CD4-positive, alpha-beta T cell treated with Interferon alpha-2 for 1 hour (primary cell): ENCODE measurements at regions not wholly inside any gene's neighbourhood (a gene's known extent, or its start where the extent isn't known, plus 50 kb on each side); places are given as distances from the start of the nearest gene placed in this dataset.

Experiments used
- DNase-seq, 2 donors: peaks; one replicate each; pipeline ENCODE4 v3.0.0-alpha.2; 2020 to 2022

DNA sequence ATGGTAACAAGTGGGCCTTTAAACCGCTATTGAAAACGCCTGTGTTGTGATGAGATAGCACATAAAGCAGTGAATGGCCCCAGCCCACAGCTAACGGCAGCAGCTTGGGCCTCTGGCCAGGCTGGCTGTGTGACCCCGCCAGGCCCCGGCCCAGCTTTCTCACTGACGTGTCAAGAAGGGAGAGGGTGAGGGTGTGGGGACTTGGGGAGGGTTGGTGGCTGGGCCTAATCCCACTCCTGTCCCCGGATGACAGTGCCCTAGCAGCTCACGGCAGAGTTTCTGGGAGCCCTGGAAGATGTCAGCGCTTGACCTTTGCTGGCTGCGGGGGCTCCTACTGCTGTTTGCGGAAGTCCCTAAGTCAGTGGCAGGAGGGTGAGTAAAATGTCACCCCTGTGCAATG, 88.9 kb upstream of the SHH start:
- DNase-seq: no peak

DNA sequence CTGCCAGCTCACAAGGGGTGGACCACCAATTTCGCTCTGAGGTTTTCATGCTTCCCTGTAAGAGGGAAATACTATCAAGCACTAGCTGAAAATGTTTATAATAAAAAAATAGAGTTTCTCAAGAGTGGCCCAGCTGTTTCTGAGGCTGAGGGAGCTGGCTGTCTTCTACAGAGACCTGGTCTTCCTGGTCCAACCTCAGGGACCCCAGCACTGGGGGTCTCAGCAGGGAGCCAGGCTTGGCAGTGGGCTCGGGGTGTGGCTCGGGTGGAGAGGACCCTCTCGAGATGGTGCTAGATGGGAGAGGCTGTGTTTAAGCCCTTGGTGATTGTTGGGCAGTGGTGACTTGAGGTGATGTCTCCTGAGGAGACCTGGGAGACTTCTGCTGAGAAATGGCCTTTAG, 87.3 kb upstream of the SHH start:
- no peak for DNase-seq

DNA sequence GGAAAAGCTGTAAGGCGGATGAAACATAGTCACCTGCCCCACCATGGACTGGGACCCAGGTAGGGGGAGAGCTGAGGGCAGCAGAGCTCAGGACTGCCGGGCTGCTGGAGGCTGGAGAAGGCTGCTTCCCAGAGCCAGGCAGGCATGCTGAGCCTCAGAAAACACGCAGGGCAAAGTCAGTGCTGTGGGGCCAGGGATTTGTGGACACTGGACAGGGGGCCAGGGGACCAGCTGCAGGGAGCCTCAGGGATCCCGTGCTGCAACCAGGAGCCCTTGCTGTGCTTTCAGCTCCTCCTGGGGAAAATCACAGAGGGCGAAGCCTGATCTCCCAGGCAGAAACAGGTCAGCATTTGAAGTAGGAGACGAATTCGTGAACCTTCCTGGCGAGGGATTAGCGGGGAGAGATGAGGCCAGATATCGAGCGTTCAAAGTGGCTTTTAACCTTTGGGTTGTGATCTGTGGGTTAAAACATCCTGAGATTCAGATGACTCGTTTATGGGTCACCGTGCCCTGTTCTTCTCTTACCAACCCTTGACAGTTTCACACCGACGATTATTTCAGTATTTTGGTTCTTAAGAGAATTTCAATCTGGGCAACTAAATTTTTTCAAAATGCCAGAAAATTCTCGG, 85.6 kb upstream of the SHH start:
- no peak for DNase-seq

GRCh38 chr7:155896531-155897263, 84.4 kb upstream of the SHH start:
- DNase-seq: no peak

DNA sequence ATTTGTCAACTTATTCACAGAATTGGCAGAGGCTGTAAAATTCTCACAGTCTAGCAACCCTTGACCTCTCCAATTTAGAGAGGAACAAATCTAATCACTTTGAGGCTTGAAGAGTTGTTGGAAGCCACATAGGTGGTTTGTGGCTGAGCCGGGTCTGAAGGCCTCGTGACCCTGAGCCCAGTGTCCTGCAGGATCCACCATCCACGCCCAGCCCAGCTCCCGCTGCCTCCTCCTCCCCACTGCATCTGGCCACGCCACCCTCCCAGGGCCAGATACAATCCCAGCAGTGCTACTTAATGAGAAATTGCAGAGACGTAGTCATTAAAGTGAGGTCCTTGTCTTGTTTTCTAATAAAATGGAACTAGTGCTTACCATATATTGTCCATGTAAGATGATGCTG, 81.4 kb upstream of the SHH start:
- no peak for DNase-seq

GRCh38 chr7:155893176-155893575, 80.9 kb upstream of the SHH start:
- no peak for DNase-seq

DNA sequence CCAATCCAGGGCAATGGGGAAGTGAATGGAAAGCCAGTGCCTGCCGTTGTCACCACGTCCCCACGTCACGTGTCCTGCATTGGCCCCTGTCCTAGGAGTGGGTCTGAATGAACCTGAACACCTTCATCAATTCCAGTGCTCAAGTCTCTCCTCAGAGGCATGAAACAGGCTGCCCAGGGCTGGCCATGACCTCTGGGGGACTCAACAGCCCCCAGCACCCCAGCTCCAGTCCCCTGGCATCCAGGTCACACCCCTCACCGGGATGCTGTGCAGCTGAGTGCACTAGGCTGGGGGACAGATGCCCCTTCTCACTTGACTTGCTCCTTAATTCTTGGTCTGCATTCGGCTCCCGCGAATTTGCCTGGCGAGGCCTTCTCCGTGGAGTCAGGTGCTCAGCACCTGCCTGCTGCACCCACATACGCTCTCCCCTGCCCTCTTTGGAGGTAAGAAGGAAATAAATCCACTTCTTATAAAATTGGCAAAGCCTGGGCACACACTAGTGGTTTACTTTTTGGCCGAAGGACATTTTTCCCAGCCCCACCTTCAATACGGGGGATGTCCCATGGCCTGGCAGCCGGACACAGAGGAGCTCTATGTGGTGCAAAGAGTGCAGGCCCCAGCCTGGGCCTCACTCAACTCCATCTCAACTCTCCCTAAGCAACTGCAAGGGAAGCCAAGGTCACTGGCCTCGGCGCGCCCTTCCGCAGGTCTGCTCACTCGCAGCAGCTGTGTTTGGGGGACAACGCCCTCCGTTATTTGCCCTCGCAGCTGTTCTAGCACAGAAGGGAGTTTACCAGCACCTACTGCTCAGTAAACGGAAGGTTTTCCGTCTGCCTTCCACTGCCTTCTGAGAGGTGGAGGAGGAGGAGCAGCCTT, 77.6 kb upstream of the SHH start:
- DNase-seq: no peak

DNA sequence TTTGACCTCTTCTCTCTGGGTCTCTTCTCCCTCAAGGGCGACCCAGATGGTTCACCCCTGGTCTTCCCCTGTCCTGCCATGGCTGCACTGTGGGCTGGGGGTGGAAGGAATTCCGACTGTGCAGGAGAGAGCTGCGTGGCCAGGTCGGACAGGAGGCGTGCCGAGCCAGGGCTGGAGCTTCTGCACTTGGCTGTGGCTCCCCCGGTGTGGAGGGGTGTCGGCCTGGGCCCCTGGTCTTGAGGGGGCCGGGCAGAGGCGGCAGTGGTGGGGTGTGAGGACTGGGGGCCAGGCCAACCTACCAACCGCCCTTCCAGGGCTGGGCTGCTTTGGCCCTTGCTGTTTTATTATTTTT, 74.9 kb upstream of the SHH start:
- DNase-seq: no peak

GRCh38 chr7:155886391-155887173, 74.3 kb upstream of the SHH start:
- no peak for DNase-seq

DNA sequence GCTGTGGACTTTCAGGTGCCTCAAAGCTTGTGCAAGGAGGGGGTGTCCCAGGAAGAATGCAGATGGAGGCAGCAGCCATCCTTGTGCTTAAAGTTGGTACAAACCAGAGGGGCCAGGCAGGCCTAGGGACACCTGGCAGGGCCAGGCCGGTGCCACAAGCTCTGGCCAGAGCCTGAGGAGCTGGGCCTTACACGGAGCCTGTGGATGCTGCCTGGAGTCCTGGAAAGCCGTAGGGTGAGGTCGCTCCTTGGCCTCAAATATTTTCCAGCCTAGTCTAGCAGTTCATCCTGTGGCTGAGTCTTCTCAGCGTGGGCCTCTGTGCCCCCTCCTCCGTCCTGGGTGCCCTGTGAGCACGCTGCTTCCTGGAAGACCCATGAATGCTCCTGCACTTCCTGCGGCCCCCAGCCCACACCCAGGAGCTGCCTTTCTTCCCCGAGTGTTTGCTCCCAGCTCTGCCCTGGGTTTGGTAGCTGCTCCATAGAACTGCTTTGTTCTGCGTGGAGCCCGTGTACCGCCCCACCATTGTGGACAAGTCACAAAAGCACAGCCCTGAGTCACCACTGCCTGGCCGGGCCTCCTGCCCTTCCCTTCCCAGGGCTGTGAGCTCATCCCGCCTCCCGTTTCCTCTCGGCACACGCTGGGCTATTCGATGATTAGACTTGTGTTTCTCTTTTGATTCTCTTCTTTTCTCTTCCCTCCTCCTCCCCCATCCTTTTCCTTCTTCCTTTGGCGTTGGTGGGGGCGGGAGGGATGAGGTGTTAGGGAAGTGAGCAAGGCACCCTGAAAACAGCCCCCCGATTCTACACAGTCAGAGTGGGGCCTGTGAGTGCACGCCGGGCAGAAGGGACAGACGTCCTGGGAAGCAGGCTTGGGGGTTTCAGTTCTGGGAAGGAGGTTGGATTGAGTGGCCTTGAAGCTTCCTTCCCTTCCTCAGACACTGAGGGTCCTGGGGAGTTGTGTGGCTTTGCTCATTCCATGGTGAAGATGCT, 73.2 kb upstream of the SHH start:
- DNase-seq: no peak

- DNase-seq: no peak
Measured at GRCh38 chr7:155884225-155885166, 72.2 kb upstream of the SHH start.

DNA sequence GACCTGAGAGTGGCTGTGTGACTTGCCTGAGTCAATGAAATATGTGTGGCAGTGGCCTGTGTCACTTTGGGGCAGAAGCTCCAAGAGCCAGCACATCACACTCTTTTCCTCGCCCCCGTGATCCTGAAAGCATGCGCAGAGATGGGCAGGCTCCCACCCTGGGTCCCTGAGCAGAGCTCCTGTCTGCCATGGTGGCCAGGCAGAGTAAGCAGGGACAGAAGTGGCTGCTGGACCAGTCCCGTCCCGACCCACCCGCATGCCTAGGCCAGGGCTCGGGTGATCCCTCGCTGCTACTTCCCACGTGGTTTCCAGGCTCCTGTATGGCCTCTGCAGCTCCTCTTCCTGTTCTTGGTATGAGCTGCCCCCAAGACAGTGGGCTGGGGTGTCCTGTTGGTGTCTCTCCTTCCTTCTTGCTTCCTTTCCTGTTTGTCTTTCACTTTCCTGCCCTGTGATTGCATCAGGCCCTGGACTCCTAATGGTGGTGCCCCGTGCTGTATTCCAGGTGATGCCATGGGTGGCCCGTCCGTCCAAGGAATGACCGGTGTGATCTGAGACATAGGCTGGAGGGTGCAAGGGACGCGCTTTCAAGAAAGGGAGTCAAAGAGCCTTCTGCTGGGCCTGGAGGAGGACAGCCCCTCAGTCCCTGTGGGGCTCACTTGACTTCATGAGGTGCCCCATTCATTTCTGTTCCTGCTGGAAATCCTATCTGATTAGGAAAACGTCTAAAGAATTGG, 71.4 kb upstream of the SHH start:
- DNase-seq: no peak

- DNase-seq: no peak
Measured at GRCh38 chr7:155882596-155882995, 70.3 kb upstream of the SHH start.

DNA sequence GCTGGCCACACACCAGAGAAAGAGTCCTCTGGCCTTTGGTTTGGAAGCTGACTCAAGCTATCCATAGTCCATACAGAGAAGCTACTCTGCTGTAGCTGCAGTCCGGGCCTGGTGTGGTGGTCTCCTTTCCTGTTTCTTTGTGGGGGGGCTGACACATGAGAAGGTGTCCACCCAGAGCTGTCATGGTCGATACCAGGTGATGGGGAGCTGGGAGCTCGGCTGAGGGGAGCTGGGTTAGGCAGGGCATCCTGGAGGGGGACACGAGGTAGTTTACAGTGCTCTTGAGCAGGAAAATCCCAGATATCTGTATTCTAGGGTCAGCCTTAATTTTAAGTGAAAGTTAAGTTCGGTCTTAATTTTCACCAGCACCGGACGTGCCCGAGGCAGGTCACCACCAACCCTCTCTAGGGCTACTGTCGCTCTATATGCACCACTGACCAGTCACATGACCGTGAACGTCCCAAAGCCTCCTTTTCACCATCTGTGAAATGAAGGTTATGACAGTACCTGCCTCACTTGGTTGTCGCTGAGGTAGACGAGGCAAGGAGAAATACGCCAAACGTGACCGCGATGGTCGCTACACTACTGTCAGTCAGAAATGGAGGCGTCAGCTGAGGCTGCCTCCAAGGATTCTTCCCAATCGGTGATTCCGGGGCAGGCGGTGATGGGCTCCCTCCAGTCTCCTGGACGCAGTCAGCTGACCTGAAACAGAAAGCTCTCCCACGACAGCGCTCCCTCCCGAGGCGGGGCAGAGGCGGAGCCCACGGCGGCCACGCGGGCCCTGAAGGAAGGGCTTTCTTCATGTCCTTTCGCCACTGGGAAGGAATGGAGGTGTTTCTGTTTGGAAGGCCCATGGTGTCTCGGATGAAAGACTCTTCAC, 69.4 kb upstream of the SHH start:
- DNase-seq: no peak

DNA sequence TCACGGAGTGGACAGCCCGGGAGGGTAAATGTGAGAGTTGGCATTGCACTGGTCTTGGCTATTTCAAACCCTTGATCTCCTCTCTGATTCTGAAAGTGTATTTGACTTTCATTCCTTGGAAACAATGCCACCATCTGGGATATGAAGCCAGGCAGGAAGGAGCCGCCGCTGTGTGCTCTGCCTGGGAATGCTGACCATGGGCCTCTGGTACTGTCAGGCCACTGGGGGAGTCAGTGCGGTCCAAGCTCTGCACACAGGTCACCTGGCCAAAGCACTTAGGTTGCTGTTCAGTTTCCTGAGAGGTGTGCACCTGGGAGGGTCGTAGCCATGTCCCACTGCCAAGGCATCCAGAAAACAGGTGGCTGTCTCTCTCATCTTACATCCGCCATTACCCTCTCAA, 68.5 kb upstream of the SHH start:
- no peak for DNase-seq

- no peak for DNase-seq
Measured at GRCh38 chr7:155879592-155879991, 67.3 kb upstream of the SHH start.

DNA sequence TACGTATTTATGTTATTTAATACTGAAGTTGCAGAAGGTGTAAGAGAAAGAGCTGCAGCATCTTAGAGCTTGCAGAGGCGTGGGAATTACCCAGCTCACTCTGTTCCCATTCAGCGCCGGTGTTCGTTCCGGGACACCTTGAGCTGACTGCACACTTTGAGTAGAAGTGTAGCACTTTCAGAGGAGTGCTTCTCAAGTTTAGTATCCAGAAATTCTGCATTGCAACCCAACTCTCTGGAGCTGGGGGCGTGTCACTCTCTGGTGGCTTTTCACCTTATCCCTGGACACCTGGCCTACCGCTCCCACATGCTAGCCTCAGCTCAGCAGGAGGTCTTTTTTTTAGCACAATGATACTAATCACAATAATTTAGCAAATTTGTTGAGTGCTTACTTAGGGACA, 66.4 kb upstream of the SHH start:
- DNase-seq: no peak

DNA sequence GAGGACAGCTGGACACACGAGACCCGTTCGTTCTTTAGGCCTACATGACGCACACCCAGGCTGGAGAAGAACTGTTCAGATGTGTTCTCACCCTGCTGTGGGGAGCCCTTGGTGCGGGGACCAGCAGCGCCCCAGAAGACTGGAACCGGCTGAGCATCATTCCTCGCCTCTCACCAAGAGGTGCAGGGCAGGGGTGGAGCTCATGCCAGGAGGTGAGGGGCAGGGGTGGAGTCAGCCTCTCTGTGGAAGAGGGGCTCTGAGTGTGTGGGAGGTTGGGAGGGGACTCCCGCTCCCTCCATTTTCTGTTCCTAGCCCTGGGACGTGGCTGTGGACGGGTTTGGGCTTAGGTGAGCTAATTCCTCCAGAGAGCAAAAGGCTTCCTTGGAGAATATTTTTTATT, 66.0 kb upstream of the SHH start:
- no peak for DNase-seq

DNA sequence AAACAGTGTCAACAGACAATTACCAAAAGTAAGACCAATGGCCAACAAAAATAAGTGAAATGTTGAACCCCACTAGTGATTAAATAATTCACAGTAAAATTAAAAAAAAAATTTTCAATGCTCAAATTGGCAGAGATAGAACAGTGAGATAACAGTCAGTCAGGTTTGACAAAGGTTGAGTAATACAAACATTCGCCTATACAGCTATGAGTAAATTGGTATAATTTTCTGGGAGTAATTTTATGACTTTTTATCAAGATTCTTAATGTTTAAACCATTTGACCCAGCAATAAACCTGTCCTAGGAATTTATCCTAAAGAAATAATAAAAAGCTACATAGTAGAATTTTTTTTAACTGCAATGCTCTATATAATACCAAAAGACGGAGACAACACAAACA, 64.9 kb upstream of the SHH start:
- DNase-seq: no peak
